Neural cell (in vitro differentiated cells): ENCODE measurements at regions not wholly inside any gene's neighbourhood (a gene's known extent, or its start where the extent isn't known, plus 50 kb on each side); places are given as distances from the start of the nearest gene placed in this dataset.

ENCODE experiments used
- H2AFZ ChIP-seq: fragments of 200-600, 300-800 bp; sonication (generic), shearing (Covaris generic); 2 replicates; pipeline ENCODE4 v1.6.0; 2014; ENCODE audit warnings: low read depth, mild to moderate bottlenecking, antibody characterized with exemption, low read length, moderate library complexity
- H3F3A ChIP-seq: fragments of 200-600 bp; shearing (Covaris generic); 2 replicates; pipeline ENCODE4 v1.6.1; 2016; ENCODE audit warnings: mild to moderate bottlenecking, moderate library complexity, mixed read lengths, antibody characterized with exemption, low read length; ENCODE audit not compliant: insufficient read depth, poor library complexity, severe bottlenecking
- H3K27ac ChIP-seq: fragments of 200-600, 300-800 bp; sonication (generic), shearing (Covaris generic); 2 replicates; pipeline ENCODE4 v1.5.1; 2014; ENCODE audit warnings: mild to moderate bottlenecking, low read length, moderate library complexity
- H3K27me3 ChIP-seq: fragments of 300-800, 200-600 bp; sonication (generic), shearing (Covaris generic); 2 replicates; pipeline ENCODE4 v1.6.0; 2014; ENCODE audit warnings: mild to moderate bottlenecking, low read depth, low read length, moderate library complexity; ENCODE audit not compliant: insufficient read depth
- H3K36me3 ChIP-seq: fragments of 300-800, 200-600 bp; sonication (generic), shearing (Covaris generic); 2 replicates; pipeline ENCODE4 v1.5.1; 2014; ENCODE audit warnings: mild to moderate bottlenecking, antibody characterized with exemption, low read length, moderate library complexity; ENCODE audit not compliant: insufficient read depth
- H3K4me2 ChIP-seq: fragments of 300-800, 200-600 bp; sonication (generic), shearing (Covaris generic); 2 replicates; pipeline ENCODE4 v1.6.0; 2014; ENCODE audit warnings: mild to moderate bottlenecking, low read length
- H3K4me3 ChIP-seq: fragments of 300-800, 200-600 bp; sonication (generic), shearing (Covaris generic); 2 replicates; pipeline ENCODE4 v1.5.1; 2014; ENCODE audit warnings: mild to moderate bottlenecking, low read length, moderate library complexity
- H3K79me2 ChIP-seq: fragments of 200-600 bp; shearing (Covaris generic); replicated peaks from 2 replicates; pipeline ENCODE4 v1.6.0; 2014; ENCODE audit warnings: mild to moderate bottlenecking, low read length, moderate library complexity; ENCODE audit not compliant: insufficient read depth
- H3K9ac ChIP-seq: fragments of 300-800, 200-600 bp; sonication (generic), shearing (Covaris generic); 2 replicates; pipeline ENCODE4 v1.6.1; 2016; ENCODE audit warnings: mild to moderate bottlenecking, low read length, mixed read lengths
- H3K9me2 ChIP-seq: fragments of 200-600 bp; shearing (Covaris generic); 2 replicates; pipeline ENCODE4 v1.6.1; 2016; ENCODE audit warnings: mild to moderate bottlenecking, low read length, mixed read lengths; ENCODE audit not compliant: insufficient read depth
- H3K9me3 ChIP-seq: fragments of 200-600, 300-800 bp; sonication (generic), shearing (Covaris generic); 2 replicates; pipeline ENCODE4 v1.6.1; 2016; ENCODE audit warnings: mild to moderate bottlenecking, mixed run types, low read length, moderate library complexity, mixed read lengths
- H4K20me1 ChIP-seq: fragments of 200-600 bp; shearing (Covaris generic); 2 replicates; pipeline ENCODE4 v1.6.1; 2016; ENCODE audit warnings: mild to moderate bottlenecking, mixed run types; ENCODE audit not compliant: insufficient read depth
- EP300 ChIP-seq: fragments of 450-650 bp; conservative IDR thresholded peaks from 2 replicates; pipeline ENCODE4 v1.6.1; 2014; ENCODE audit warnings: antibody characterized with exemption, mild to moderate bottlenecking, moderate library complexity; ENCODE audit not compliant: poor library complexity, severe bottlenecking
- EZH2 ChIP-seq: fragments of 200-600, 300-800 bp; shearing (Covaris generic), sonication (generic); IDR thresholded peaks from 2 replicates; pipeline ENCODE4 v1.6.1; 2014; ENCODE audit warnings: antibody characterized with exemption, low read length, borderline replicate concordance, mild to moderate bottlenecking; ENCODE audit not compliant: insufficient read depth, poor library complexity, severe bottlenecking
- MXI1 ChIP-seq: fragments of 450-650 bp; conservative IDR thresholded peaks from 2 replicates; pipeline ENCODE4 v1.6.1; 2014; ENCODE audit warnings: antibody characterized with exemption, mild to moderate bottlenecking; ENCODE audit not compliant: poor library complexity, severe bottlenecking
- POLR2AphosphoS5 ChIP-seq: IDR thresholded peaks from 2 replicates; pipeline ENCODE4 v1.6.1; 2012
- RAD21 ChIP-seq: fragments of 450-650 bp; conservative IDR thresholded peaks from 2 replicates; pipeline ENCODE4 v1.6.1; 2014; ENCODE audit warnings: antibody characterized with exemption, mild to moderate bottlenecking, moderate library complexity
- SMC3 ChIP-seq: fragments of 450-650 bp; conservative IDR thresholded peaks from 2 replicates; pipeline ENCODE4 v1.6.1; 2014; ENCODE audit warnings: antibody characterized with exemption, mild to moderate bottlenecking, moderate library complexity; ENCODE audit not compliant: poor library complexity
- TAF1 ChIP-seq: IDR thresholded peaks from 2 replicates; pipeline ENCODE4 v1.6.1; 2012; ENCODE audit warnings: low read depth
- TF ChIP-seq, protein P1 (sequence below): fragments of 450-650 bp; IDR thresholded peaks from 2 replicates; pipeline ENCODE4 v1.5.1; 2014; ENCODE audit warnings: antibody characterized with exemption, mild to moderate bottlenecking, moderate library complexity; ENCODE audit not compliant: poor library complexity, severe bottlenecking
- TF ChIP-seq, protein P2 (sequence below): IDR thresholded peaks from 2 replicates; pipeline ENCODE4 v1.6.1; 2012; ENCODE audit warnings: borderline replicate concordance

- Histone ChIP-seq H3K9me2 (no peaks in the 10 kb centered on the region), H3F3A (no peaks in the 10 kb centered on the region), H2AFZ (no peak overlapping the region), H3K9ac (no peak overlapping the region), H3K4me2 (no peak overlapping the region), H3K27me3 (no peaks in the 10 kb centered on the region), H3K9me3 (no peaks in the 10 kb centered on the region), H3K36me3 (no peaks in the 10 kb centered on the region), H3K4me3 (no peak overlapping the region), H3K27ac (no peak overlapping the region), H4K20me1 (no peaks in the 10 kb centered on the region), H3K79me2 (no peaks in the 10 kb centered on the region)
- TF ChIP-seq EZH2 (no peak), POLR2AphosphoS5 (no peak), SMC3 (no peak), RAD21 (no peak), MXI1 (no peak), TAF1 (no peak), EP300 (no peak)
- TF ChIP-seq, protein P1, sequence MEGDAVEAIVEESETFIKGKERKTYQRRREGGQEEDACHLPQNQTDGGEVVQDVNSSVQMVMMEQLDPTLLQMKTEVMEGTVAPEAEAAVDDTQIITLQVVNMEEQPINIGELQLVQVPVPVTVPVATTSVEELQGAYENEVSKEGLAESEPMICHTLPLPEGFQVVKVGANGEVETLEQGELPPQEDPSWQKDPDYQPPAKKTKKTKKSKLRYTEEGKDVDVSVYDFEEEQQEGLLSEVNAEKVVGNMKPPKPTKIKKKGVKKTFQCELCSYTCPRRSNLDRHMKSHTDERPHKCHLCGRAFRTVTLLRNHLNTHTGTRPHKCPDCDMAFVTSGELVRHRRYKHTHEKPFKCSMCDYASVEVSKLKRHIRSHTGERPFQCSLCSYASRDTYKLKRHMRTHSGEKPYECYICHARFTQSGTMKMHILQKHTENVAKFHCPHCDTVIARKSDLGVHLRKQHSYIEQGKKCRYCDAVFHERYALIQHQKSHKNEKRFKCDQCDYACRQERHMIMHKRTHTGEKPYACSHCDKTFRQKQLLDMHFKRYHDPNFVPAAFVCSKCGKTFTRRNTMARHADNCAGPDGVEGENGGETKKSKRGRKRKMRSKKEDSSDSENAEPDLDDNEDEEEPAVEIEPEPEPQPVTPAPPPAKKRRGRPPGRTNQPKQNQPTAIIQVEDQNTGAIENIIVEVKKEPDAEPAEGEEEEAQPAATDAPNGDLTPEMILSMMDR = no peak
- TF ChIP-seq, protein P2, sequence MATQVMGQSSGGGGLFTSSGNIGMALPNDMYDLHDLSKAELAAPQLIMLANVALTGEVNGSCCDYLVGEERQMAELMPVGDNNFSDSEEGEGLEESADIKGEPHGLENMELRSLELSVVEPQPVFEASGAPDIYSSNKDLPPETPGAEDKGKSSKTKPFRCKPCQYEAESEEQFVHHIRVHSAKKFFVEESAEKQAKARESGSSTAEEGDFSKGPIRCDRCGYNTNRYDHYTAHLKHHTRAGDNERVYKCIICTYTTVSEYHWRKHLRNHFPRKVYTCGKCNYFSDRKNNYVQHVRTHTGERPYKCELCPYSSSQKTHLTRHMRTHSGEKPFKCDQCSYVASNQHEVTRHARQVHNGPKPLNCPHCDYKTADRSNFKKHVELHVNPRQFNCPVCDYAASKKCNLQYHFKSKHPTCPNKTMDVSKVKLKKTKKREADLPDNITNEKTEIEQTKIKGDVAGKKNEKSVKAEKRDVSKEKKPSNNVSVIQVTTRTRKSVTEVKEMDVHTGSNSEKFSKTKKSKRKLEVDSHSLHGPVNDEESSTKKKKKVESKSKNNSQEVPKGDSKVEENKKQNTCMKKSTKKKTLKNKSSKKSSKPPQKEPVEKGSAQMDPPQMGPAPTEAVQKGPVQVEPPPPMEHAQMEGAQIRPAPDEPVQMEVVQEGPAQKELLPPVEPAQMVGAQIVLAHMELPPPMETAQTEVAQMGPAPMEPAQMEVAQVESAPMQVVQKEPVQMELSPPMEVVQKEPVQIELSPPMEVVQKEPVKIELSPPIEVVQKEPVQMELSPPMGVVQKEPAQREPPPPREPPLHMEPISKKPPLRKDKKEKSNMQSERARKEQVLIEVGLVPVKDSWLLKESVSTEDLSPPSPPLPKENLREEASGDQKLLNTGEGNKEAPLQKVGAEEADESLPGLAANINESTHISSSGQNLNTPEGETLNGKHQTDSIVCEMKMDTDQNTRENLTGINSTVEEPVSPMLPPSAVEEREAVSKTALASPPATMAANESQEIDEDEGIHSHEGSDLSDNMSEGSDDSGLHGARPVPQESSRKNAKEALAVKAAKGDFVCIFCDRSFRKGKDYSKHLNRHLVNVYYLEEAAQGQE = no peak
These were observed 219.1 kb upstream of the ARHGAP42 start for GRCh38 chr11:100467821-100468508.

- Histone ChIP-seq H3K9ac (no peak overlapping the region), H2AFZ (no peak overlapping the region), H3K36me3 (no peaks in the 10 kb centered on the region), H3K79me2 (no peaks in the 10 kb centered on the region), H3K27ac (no peak overlapping the region), H3K9me2 (no peaks in the 10 kb centered on the region), H3K4me3 (no peak overlapping the region), H3F3A (no peaks in the 10 kb centered on the region), H3K4me2 (no peak overlapping the region), H3K27me3 (no peaks in the 10 kb centered on the region), H3K9me3 (no peaks in the 10 kb centered on the region), H4K20me1 (no peaks in the 10 kb centered on the region)
- TF ChIP-seq EZH2 (no peak), EP300 (no peak), TAF1 (no peak), SMC3 (no peak), RAD21 (no peak), MXI1 (no peak), POLR2AphosphoS5 (no peak)
- TF ChIP-seq, protein P2 = no peak
- TF ChIP-seq, protein P1 = no peak
These were observed 217.3 kb upstream of the ARHGAP42 start for GRCh38 chr11:100469835-100470234.
